HCT116 (cell line): ENCODE measurements at regions not wholly inside any gene's neighbourhood (a gene's known extent, or its start where the extent isn't known, plus 50 kb on each side); places are given as distances from the start of the nearest gene placed in this dataset.

ENCODE experiments used
- CEBPB ChIP-seq: IDR thresholded peaks from 2 replicates; pipeline ENCODE4 v1.6.1; 2012; ENCODE audit warnings: low read depth
- CTCF ChIP-seq, 3 experiments: fragments of 200-600 bp in 1 of 3; sonication (generic) in 1 of 3; IDR thresholded peaks in 2 of 3; conservative IDR thresholded peaks in 1 of 3; 2 replicates each; pipeline ENCODE4 v1.5.1; 2012 to 2017; ENCODE audit warnings: low read depth in 2 of 3, low read length in 2 of 3, antibody characterized with exemption in 1 of 3, borderline replicate concordance in 1 of 3, control low read depth in 1 of 3, mild to moderate bottlenecking in 1 of 3, mixed read lengths in 1 of 3, mixed run types in 1 of 3, moderate library complexity in 1 of 3; ENCODE audit not compliant: insufficient read depth in 1 of 3
- EZH2 ChIP-seq: fragments of 200-600 bp; sonication (generic); IDR thresholded peaks from 2 replicates; pipeline ENCODE4 v1.6.1; 2017; ENCODE audit warnings: antibody characterized with exemption, mixed run types
- MAX ChIP-seq: IDR thresholded peaks from 2 replicates; pipeline ENCODE4 v1.6.1; 2012
- POLR2A ChIP-seq: IDR thresholded peaks from 2 replicates; pipeline ENCODE4 v1.7.0; 2011; ENCODE audit warnings: borderline replicate concordance; ENCODE audit not compliant: insufficient read depth, insufficient read length; ENCODE audit errors: extremely low read depth
- POLR2AphosphoS5 ChIP-seq: IDR thresholded peaks from 2 replicates; pipeline ENCODE4 v1.6.1; 2011; ENCODE audit warnings: mild to moderate bottlenecking, low read depth, low read length, moderate library complexity
- RAD21 ChIP-seq: IDR thresholded peaks from 2 replicates; pipeline ENCODE4 v1.6.1; 2012; ENCODE audit warnings: low read depth, mild to moderate bottlenecking
- TCF7L2 ChIP-seq: IDR thresholded peaks from 2 replicates; pipeline ENCODE4 v1.7.0; 2011; ENCODE audit warnings: borderline replicate concordance, inconsistent platforms; ENCODE audit not compliant: insufficient read depth, insufficient read length; ENCODE audit errors: extremely low read depth
- YY1 ChIP-seq: IDR thresholded peaks from 2 replicates; pipeline ENCODE4 v1.6.1; 2011; ENCODE audit warnings: low read length, low read depth, moderate library complexity, mild to moderate bottlenecking; ENCODE audit not compliant: insufficient replicate concordance; ENCODE audit errors: extremely low read depth
- ZBTB33 ChIP-seq: IDR thresholded peaks from 2 replicates; pipeline ENCODE4 v1.6.1; 2011; ENCODE audit warnings: mild to moderate bottlenecking, low read length, moderate library complexity; ENCODE audit not compliant: insufficient replicate concordance; ENCODE audit errors: extremely low read depth
- ZFX ChIP-seq: fragments of 450-650 bp; IDR thresholded peaks from 2 replicates; pipeline ENCODE4 v1.6.1; 2017

- no peak for TF ChIP-seq CTCF (IDR thresholded peaks at IDR 0.05 in 2 of 3, conservative IDR thresholded peaks at IDR 0.05 in 1 of 3; ENCODE audit: borderline replicate concordance in 1 of 3, insufficient read depth in 1 of 3, low read depth in 2 of 3, low read length in 2 of 3)
- TF ChIP-seq YY1: no peak
- no peak for TF ChIP-seq POLR2AphosphoS5
- TF ChIP-seq MAX: no peak
- TF ChIP-seq POLR2A: no peak
- TF ChIP-seq EZH2: no peak
- TF ChIP-seq ZFX: no peak
- TF ChIP-seq CEBPB: no peak
- TF ChIP-seq RAD21: no peak
- no peak for TF ChIP-seq TCF7L2
- TF ChIP-seq ZBTB33: no peak
Measured at GRCh38 chr10:64486901-64487300, 965.7 kb downstream of the REEP3 start.
